Brain microvascular endothelial cell (primary cell): ENCODE measurements at regions not wholly inside any gene's neighbourhood (a gene's known extent, or its start where the extent isn't known, plus 50 kb on each side); places are given as distances from the start of the nearest gene placed in this dataset.
A peak's percentile ranks its signal among the peaks of the same experiment; 100 is the strongest.

ENCODE experiments used
- DNase-seq: peaks from one replicate; pipeline ENCODE4 v3.0.0-alpha.2; 2020
- H3K27ac ChIP-seq: fragments of 250-450 bp; sonication (Bioruptor Pico); 2 replicates; pipeline ENCODE4 v1.5.1; 2020; ENCODE audit warnings: mild to moderate bottlenecking, moderate library complexity
- H3K27me3 ChIP-seq: fragments of 250-450 bp; sonication (Bioruptor Pico); replicated peaks from 2 replicates; pipeline ENCODE4 v1.5.1; 2020; ENCODE audit warnings: mild to moderate bottlenecking
- H3K36me3 ChIP-seq: fragments of 250-450 bp; sonication (Bioruptor Pico); replicated peaks from 2 replicates; pipeline ENCODE4 v1.5.1; 2020; ENCODE audit warnings: mild to moderate bottlenecking
- H3K4me3 ChIP-seq: 2 replicates; pipeline ENCODE4 v1.5.1; 2011; ENCODE audit warnings: low read depth, mild to moderate bottlenecking, control low read depth, low read length, moderate library complexity
- CTCF ChIP-seq: IDR thresholded peaks from 2 replicates; pipeline ENCODE4 v1.5.1; 2011; ENCODE audit warnings: low read depth, mild to moderate bottlenecking, moderate library complexity, low read length, control low read depth, inconsistent platforms; ENCODE audit errors: missing control alignments
- in situ Hi-C: cut with HindIII; loops from 2 replicates; pipeline ENCODE4 v1.10.0; 2017; ENCODE audit warnings: low sequenced_read_pairs, low pct_ligation_motif_present

- Histone ChIP-seq H3K4me3 (no peak overlapping the region), H3K27me3 (no peaks in the 10 kb centered on the region), H3K27ac (no peak overlapping the region), H3K36me3 (no peaks in the 10 kb centered on the region)
- no peak for DNase-seq
- no peak for TF ChIP-seq CTCF
- in situ Hi-C loops = no loop called here
Measured at GRCh38 chr5:158297002-158297527, 438.1 kb upstream of the CLINT1 start.

GRCh38 chr5:158294701-158295100, 435.8 kb upstream of the CLINT1 start:
- Histone ChIP-seq H3K27ac (no peak overlapping the region), H3K4me3 (no peak overlapping the region), H3K27me3 (no peaks in the 10 kb centered on the region), H3K36me3 (no peaks in the 10 kb centered on the region)
- no peak for TF ChIP-seq CTCF
- in situ Hi-C loops = no loop called here
- DNase-seq = no peak

- DNase-seq = no peak
- no peaks in the 10 kb centered on the region for H3K36me3 ChIP-seq
- no peak for TF ChIP-seq CTCF
- H3K4me3 ChIP-seq = no peak overlapping the region
- in situ Hi-C loops = no loop called here
- no peaks in the 10 kb centered on the region for H3K27me3 ChIP-seq
- no peak overlapping the region for H3K27ac ChIP-seq
Measured at GRCh38 chr5:158292981-158293380, 434.0 kb upstream of the CLINT1 start.

GRCh38 chr5:158289967-158290366, 431.0 kb upstream of the CLINT1 start:
- no peaks in the 10 kb centered on the region for H3K27me3 ChIP-seq
- no peak for DNase-seq
- no peak overlapping the region for H3K4me3 ChIP-seq
- in situ Hi-C loops = no loop called here
- H3K36me3 ChIP-seq = no peaks in the 10 kb centered on the region
- TF ChIP-seq CTCF = no peak
- H3K27ac ChIP-seq = no peak overlapping the region

- in situ Hi-C loops = no loop called here
- DNase-seq = no peak
- no peaks in the 10 kb centered on the region for H3K36me3 ChIP-seq
- no peak overlapping the region for H3K4me3 ChIP-seq
- H3K27me3 ChIP-seq = no peaks in the 10 kb centered on the region
- no peak for TF ChIP-seq CTCF
- H3K27ac ChIP-seq = peak overlapping the region; percentile 69
Measured at GRCh38 chr5:158288272-158288657, 429.3 kb upstream of the CLINT1 start.

- Histone ChIP-seq H3K4me3 (no peak overlapping the region), H3K27ac (peak overlapping the region; percentile 69), H3K36me3 (no peaks in the 10 kb centered on the region), H3K27me3 (no peaks in the 10 kb centered on the region)
- DNase-seq = peak; percentile 86
- in situ Hi-C loops = no loop called here
- TF ChIP-seq CTCF = peak; percentile 30
Measured at GRCh38 chr5:158287643-158288271, 428.8 kb upstream of the CLINT1 start.
